GM21526 (cell line): ENCODE measurements at regions not wholly inside any gene's neighbourhood (a gene's known extent, or its start where the extent isn't known, plus 50 kb on each side); places are given as distances from the start of the nearest gene placed in this dataset.

Source experiments
- ATAC-seq: cut with Tn5 transposase; IDR thresholded peaks from one replicate; pipeline ENCODE4 v1.9.1; 2021; ENCODE audit warnings: moderate library complexity; ENCODE audit not compliant: unreplicated experiment, low FRiP score

DNA sequence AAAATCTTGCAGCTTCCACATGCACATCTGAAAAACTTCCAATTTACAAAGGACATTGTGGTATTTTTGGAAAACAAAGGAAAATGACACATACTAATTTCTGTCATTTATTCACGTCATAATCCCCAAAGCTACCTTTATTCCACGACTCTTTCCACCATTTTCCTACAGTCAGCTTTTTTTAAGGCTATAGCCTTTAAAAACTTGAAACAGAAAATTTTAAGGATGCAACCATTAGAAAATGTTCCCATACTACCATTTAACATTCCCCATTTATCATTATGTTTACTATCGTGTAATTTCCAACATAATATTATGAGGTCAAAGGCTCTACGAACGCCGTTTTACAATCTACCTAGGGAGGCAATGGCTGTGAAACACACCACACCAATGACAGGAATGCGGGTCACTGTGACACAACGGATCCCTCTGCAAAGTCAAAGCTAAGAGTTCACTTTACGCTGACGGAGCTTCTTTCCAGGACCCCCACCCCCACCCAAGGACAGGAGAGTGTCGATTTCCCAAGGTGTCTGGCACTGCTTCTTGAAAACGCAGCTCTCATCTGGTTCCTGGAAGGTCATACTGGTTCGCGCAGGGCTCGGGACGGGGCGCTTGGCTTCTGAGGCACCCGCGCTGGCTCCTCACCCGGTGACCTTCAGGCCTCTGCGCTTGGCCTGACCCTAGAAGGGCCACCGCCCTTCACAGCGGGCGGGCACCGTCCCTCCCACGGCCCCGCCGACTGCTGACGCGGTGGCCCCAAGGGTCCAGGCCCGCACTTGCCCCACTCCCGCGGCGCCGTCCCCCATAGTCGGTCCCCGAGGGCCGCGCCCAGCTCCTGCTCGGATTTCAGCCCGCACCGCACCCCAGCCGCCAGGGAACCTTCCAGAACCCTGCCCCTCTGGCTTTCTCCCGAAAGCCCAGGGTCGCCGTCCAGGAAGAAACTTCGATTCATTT lies 50.5 kb upstream of the ATF3 start:
- ATAC-seq: peak; percentile 39

DNA sequence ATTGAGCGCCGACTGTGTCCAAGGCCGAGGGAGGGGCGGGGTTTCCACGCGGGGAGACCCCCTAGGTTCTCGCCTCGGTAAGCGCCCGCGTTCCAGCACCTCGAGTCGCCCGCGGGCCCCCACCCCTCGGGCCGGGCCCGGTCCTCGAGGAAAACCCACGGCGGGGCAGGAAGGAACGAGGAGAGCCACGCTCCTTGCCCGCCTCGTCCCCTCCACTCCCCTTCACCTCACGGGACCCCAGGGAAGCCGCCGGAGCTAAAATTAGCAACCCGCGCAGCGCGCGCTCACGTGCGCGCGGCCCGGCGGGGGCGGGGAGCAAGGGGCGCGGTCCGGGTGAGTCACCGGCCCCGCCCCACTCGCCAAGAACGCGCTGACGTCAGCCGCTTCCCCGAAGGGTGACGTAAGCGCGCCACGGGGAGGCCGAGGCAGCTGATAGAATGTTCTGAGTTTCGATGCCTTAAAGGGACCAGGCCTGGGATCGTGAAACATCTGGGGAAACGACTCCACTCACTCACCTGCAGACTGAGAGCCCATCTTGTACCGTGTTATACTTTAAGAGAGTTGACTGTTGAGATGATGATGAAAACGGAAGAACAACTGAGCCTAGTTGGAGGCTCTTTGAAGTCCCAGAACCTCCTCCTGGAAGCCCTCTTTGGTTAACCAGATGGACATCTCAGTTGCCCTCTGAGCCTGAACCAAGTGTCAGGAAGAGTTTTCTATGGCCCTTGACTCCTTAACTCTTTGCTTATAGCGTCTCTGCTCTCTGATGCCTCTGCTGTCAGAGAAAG lies 49.7 kb upstream of the ATF3 start:
- ATAC-seq: peak; percentile 93
